Adrenal gland (tissue), 9 donors: ENCODE measurements at regions not wholly inside any gene's neighbourhood (a gene's known extent, or its start where the extent isn't known, plus 50 kb on each side); places are given as distances from the start of the nearest gene placed in this dataset.

Source experiments
- DNase-seq, 7 donors: peaks; one replicate each; pipeline ENCODE4 v3.0.0-alpha.2; 2019 to 2020
- H3K27ac ChIP-seq, 5 donors: fragments of 200-600 bp; sonication (generic) in 4 of 5; 1 replicate in 3 of 5; 2 replicates in 2 of 5; pipeline versions ENCODE4 v1.5.1 to v1.8.0; 2016 to 2020; ENCODE audit warnings: mild to moderate bottlenecking in 1 of 5
- H3K27me3 ChIP-seq: fragments of 200-600 bp; 2 replicates; pipeline ENCODE4 v1.8.0; 2021
- H3K36me3 ChIP-seq, 2 donors: fragments of 200-600 bp; replicated peaks in 1 of 2; 1 replicate in 1 of 2; 2 replicates in 1 of 2; pipeline versions ENCODE4 v1.5.1 to v1.8.0; 2018 to 2022
- H3K4me1 ChIP-seq, 2 donors: fragments of 200-600 bp; replicated peaks in 1 of 2; 1 replicate in 1 of 2; 2 replicates in 1 of 2; pipeline versions ENCODE4 v1.5.1 to v1.8.0; 2018 to 2021
- H3K4me3 ChIP-seq, 4 donors: fragments of 200-600 bp; sonication (generic) in 3 of 4; one replicate each; pipeline ENCODE4 v1.5.1; 2016 to 2018
- H3K9me3 ChIP-seq, 3 donors: fragments of 200-600 bp; sonication (generic) in 1 of 3; replicated peaks in 1 of 3; 1 replicate in 2 of 3; 2 replicates in 1 of 3; pipeline versions ENCODE4 v1.5.1 to v1.8.0; 2016 to 2021
- POLR2A ChIP-seq, 2 donors: fragments of 450-650 bp; IDR thresholded peaks; one replicate each; pipeline ENCODE4 v1.6.1; 2017; ENCODE audit warnings: antibody characterized with exemption in 2 of 2, mild to moderate bottlenecking in 2 of 2, moderate library complexity in 1 of 2
- WGBS, 4 donors: extraction: QIAGEN DNeasy Blood & Tissue Kit in 2 of 4; methylation state at CpG; one replicate each; pipeline versions ENCODE4 v1.1.5 to v1.1.7; 2013 to 2017; 5-methylcytosine and 5-hydroxymethylcytosine counted together
- intact Hi-C, 2 donors: fragments of 100-400 bp; cut with DNase I; formaldehyde crosslinking; loops; one replicate each; pipeline versions ENCODE4 v1.14.1 to v1.15.0; 2022 to 2023
- TF ChIP-seq, protein P1 (sequence below), 6 experiments: fragments of 450-650 bp in 4 of 6; fragments of 200-600 bp in 2 of 6; sonication (generic) in 1 of 6; IDR thresholded peaks; 1 replicate in 5 of 6; 2 replicates in 1 of 6; pipeline versions ENCODE4 v1.5.1 to v1.8.0; 2016 to 2021; ENCODE audit warnings: antibody characterized with exemption in 6 of 6, mild to moderate bottlenecking in 2 of 6, moderate library complexity in 1 of 6
- donor health status: healthy with polysubstance abuse.
- donor health status: Bipolar disorder and iron deficiency.
- donor health status: DM: yes; HTN: yes; CAD: no.
- donor health status: DM: no; HTN: no; CAD: no.
- donor health status: DM: no; HTN: no; CAD: no.

DNA sequence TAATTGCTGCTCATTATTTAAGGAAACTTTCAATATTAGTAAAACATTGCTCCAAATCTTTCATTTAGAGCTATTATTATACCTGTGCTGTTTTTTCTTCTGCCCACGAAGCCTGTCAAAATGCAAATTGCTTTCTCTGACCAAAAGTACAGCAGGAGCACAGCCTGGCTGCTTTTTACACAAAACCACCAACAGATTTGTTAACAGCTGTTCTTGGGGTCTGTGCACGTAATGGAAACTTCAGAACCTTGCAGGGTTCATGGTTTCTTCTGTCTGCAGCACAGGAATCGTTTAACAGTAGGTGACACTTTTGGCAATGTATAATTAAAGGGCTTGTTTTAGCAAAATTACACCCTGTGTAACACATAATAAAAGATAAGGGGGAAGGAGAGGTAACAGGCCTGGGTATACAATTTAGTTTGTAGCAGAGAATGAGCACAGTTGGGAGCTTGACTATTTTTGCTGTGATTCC lies 447.3 kb downstream of the KCNJ3 start:
- Histone ChIP-seq H3K4me3 (no peak overlapping the region), H3K27ac (no peak overlapping the region), H3K9me3 (no peaks in the 10 kb centered on the region), H3K4me1 (no peaks in the 10 kb centered on the region), H3K27me3 (no peaks in the 10 kb centered on the region), H3K36me3 (no peaks in the 10 kb centered on the region)
- TF ChIP-seq, protein P1, sequence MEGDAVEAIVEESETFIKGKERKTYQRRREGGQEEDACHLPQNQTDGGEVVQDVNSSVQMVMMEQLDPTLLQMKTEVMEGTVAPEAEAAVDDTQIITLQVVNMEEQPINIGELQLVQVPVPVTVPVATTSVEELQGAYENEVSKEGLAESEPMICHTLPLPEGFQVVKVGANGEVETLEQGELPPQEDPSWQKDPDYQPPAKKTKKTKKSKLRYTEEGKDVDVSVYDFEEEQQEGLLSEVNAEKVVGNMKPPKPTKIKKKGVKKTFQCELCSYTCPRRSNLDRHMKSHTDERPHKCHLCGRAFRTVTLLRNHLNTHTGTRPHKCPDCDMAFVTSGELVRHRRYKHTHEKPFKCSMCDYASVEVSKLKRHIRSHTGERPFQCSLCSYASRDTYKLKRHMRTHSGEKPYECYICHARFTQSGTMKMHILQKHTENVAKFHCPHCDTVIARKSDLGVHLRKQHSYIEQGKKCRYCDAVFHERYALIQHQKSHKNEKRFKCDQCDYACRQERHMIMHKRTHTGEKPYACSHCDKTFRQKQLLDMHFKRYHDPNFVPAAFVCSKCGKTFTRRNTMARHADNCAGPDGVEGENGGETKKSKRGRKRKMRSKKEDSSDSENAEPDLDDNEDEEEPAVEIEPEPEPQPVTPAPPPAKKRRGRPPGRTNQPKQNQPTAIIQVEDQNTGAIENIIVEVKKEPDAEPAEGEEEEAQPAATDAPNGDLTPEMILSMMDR (IDR thresholded peaks at IDR 0.05): no peak
- no peak for TF ChIP-seq POLR2A (IDR thresholded peaks at IDR 0.05)
- DNase-seq: no peak
- intact Hi-C loops: no loop called here
- WGBS, 4 donors: 42 to 49% (median 45%) methylated on average over 3 of the region's 3 CpGs

DNA sequence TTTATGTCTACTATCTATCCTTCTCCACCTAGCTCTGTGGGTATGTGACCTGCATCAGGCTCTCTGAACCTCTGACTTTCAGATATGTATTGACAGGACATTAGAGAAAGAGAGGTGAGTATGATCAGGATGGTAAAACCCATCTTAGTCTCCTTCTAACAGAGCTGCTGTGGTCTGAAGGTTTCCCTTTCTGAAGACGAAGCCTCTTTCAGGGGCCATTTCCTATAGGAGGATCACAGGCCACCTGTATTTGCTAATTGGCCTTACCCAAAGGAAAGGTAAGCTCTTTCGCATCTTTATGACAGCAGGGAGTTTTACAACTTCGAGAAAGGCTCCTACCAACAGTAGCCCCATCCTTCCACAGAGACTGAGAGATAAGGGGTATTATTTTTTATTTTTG lies 442.9 kb downstream of the KCNJ3 start:
- H3K36me3 ChIP-seq: no peaks in the 10 kb centered on the region
- H3K9me3 ChIP-seq: no peaks in the 10 kb centered on the region
- intact Hi-C loops: no loop called here
- H3K27ac ChIP-seq: no peak overlapping the region
- no peaks in the 10 kb centered on the region for H3K27me3 ChIP-seq
- DNase-seq: no peak
- H3K4me1 ChIP-seq: no peaks in the 10 kb centered on the region
- H3K4me3 ChIP-seq: no peak overlapping the region
- TF ChIP-seq, protein P1 (IDR thresholded peaks at IDR 0.05): no peak
- no peak for TF ChIP-seq POLR2A (IDR thresholded peaks at IDR 0.05)
- WGBS, 4 donors: 78 to 83% (median 80%) methylated on average over 3 of the region's 3 CpGs

DNA sequence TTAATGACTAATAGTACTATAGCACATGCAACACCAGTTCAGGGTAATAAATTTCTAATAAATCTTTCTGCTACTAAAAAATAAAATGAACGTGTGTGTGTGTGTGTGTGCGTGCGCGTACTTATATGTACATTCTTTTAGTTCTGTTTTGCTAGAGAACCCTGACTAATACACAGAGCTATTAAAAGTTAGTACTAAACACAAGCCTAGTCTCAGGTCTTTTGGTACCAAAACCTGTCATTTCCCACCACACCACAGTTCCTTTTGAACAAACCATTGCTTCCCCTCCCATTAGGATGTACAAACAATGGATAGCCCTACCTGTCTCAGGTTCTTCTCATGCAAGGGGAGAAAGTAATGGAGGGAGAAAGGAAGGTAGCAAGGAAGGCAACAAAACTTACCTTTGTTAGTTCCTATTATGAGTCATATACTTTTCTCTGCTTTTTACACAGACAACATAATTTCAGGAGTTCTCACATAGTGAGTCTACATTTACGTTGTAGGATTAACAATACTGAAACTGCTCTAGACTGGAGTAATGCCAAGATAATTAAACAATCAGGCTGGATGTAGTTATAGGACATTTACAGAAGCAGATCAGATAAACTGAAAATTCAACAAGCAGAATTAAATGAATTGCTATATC lies 427.2 kb downstream of the KCNJ3 start:
- 73 to 82% (median 75%) methylated on average over 5 of the region's 5 CpGs for WGBS, 4 donors
- DNase-seq: no peak

DNA sequence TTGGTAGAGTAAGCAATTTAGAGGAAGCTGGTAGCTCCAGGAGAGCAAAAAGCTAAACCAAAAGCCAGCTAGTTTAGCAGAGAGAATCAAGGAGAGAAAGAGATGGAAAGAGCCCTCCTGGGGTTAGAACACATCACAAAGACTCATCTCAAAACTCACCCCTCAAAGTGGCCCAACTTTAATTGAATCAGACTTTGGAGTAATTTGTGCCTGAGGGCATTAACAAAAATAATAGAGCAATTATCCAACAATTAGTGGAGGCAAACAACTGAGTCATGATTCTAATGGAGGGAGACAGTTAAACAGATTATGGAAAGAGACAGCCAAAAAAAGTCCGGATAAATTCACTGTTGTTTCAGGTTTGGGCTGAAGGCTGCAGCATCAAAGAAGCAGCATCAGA lies 417.4 kb downstream of the KCNJ3 start:
- Histone ChIP-seq H3K9me3 (no peaks in the 10 kb centered on the region), H3K27me3 (no peaks in the 10 kb centered on the region), H3K27ac (no peak overlapping the region), H3K4me1 (no peaks in the 10 kb centered on the region), H3K4me3 (no peak overlapping the region), H3K36me3 (no peaks in the 10 kb centered on the region)
- no peak for DNase-seq
- TF ChIP-seq POLR2A (IDR thresholded peaks at IDR 0.05): no peak
- TF ChIP-seq, protein P1 (IDR thresholded peaks at IDR 0.05): no peak
- intact Hi-C loops: no loop called here
- 56 to 74% (median 70%) methylated on average over 1 of the region's 1 CpG for WGBS, 4 donors

More for the DNA sequence above, 427.2 kb downstream of the KCNJ3 start:
- H3K36me3 ChIP-seq: no peaks in the 10 kb centered on the region
- no peaks in the 10 kb centered on the region for H3K4me1 ChIP-seq
- no peak for TF ChIP-seq POLR2A (IDR thresholded peaks at IDR 0.05)
- TF ChIP-seq, protein P1 (IDR thresholded peaks at IDR 0.05): no peak
- H3K4me3 ChIP-seq: no peak overlapping the region
- intact Hi-C loops: no loop called here
- H3K27ac ChIP-seq: no peak overlapping the region
- no peaks in the 10 kb centered on the region for H3K27me3 ChIP-seq
- H3K9me3 ChIP-seq: no peaks in the 10 kb centered on the region
